ENCODE measurements at regions not wholly inside any gene's neighbourhood (a gene's known extent, or its start where the extent isn't known, plus 50 kb on each side); places are given as distances from the start of the nearest gene placed in this dataset.

DNA sequence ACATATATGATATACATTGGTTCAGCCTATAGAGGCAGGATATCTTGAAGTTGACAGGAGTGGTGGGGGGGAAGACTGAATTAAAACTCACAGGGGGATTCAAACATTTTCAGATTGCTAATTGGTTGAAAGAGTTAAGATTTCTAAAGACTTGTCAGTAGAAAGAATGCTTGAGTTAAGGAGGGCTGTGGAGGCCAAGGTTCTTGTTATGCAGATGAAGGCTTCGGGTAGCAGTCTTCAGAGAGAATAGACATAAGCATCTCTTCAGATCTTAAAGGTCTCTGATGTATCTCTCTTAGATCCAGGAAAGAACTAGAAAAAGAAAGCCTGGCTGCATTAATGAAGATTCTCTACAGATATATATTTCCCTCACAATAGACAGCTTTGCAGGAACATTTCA is 209.8 kb upstream of the SEMA3D start:
- TF ChIP-seq, protein P1, sequence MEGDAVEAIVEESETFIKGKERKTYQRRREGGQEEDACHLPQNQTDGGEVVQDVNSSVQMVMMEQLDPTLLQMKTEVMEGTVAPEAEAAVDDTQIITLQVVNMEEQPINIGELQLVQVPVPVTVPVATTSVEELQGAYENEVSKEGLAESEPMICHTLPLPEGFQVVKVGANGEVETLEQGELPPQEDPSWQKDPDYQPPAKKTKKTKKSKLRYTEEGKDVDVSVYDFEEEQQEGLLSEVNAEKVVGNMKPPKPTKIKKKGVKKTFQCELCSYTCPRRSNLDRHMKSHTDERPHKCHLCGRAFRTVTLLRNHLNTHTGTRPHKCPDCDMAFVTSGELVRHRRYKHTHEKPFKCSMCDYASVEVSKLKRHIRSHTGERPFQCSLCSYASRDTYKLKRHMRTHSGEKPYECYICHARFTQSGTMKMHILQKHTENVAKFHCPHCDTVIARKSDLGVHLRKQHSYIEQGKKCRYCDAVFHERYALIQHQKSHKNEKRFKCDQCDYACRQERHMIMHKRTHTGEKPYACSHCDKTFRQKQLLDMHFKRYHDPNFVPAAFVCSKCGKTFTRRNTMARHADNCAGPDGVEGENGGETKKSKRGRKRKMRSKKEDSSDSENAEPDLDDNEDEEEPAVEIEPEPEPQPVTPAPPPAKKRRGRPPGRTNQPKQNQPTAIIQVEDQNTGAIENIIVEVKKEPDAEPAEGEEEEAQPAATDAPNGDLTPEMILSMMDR (optimal IDR thresholded peaks at IDR 0.05 in 1 of 3, IDR thresholded peaks at IDR 0.05 in 1 of 3, conservative IDR thresholded peaks at IDR 0.05 in 1 of 3; ENCODE audit: extremely low read depth in 1 of 3, insufficient read depth in 2 of 3, low read length in 3 of 3), result no peak
- TF ChIP-seq EZH2 (IDR thresholded peaks at IDR 0.05; ENCODE audit: low read length), result no peak

All from keratinocyte (primary cell).